Breast epithelium (tissue), 3 donors: ENCODE measurements at regions not wholly inside any gene's neighbourhood (a gene's known extent, or its start where the extent isn't known, plus 50 kb on each side); places are given as distances from the start of the nearest gene placed in this dataset.

Source experiments
- CTCF ChIP-seq, 3 donors: fragments of 450-650 bp; IDR thresholded peaks; one replicate each; pipeline ENCODE4 v1.5.1; 2016 to 2017; ENCODE audit warnings: antibody characterized with exemption in 3 of 3, mild to moderate bottlenecking in 3 of 3, moderate library complexity in 3 of 3
- POLR2A ChIP-seq: fragments of 450-650 bp; IDR thresholded peaks from one replicate; pipeline ENCODE4 v1.6.1; 2016; ENCODE audit warnings: antibody characterized with exemption, mild to moderate bottlenecking, moderate library complexity
- POLR2AphosphoS5 ChIP-seq, 3 donors: sonication (generic); formaldehyde crosslinking; IDR thresholded peaks; one replicate each; pipeline ENCODE4 v1.6.1; 2017; ENCODE audit warnings: antibody characterized with exemption in 3 of 3

DNA sequence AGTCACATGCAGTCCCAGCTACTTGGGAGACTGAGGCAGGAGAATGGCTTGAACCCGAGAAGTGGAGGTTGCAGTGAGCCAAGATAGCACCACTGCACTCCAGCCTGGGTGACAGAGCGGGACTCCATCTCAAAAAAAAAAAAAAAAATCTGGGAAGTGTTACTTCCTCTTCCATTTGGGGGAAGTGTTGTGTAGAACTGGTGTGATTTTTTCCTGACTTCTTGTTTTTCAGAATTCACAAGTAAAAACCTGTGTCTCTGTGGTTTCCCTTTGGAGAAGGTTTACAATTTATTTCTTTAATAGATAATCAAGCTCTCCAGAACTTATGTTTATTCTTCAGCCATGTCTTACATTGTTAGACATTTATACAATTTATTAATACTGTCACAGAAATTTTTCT lies 396.1 kb downstream of the BRD1 start:
- no peak for TF ChIP-seq CTCF (IDR thresholded peaks at IDR 0.05)
- no peak for TF ChIP-seq POLR2A
- TF ChIP-seq POLR2AphosphoS5 (IDR thresholded peaks at IDR 0.05), result no peak
